ENCODE measurements at regions not wholly inside any gene's neighbourhood (a gene's known extent, or its start where the extent isn't known, plus 50 kb on each side); places are given as distances from the start of the nearest gene placed in this dataset.
A peak's percentile ranks its signal among the peaks of the same experiment; 100 is the strongest.

- ATAC-seq, result no peak
- TF ChIP-seq OSR1 (CRISPR knock-in tag; IDR thresholded peaks at IDR 0.05), result no peak
Observed at GRCh38 chr4:148530114-148530513, 87.9 kb upstream of the NR3C2 start.

DNA sequence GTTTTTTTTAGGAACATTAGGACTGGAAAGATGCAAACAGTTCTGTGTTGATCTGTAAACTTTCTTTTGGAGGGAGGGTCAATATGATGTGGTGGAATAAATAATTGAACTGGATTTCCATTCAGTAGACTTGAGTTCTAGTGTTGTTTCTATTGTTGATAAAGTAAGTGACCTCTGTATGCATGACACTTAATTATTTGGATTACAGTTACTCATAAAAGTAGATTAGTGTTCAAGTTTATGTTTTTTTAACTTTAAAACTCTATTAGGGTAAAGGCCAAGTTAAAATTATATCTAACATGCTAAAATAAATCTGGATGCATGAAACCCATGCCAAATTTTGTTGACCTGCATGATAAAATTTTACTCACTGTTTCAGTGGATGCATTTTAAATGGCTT, 85.4 kb upstream of the NR3C2 start:
- ATAC-seq, result no peak
- no peak for TF ChIP-seq ZC3H10 (CRISPR knock-in tag; IDR thresholded peaks at IDR 0.05)
- no peak for TF ChIP-seq RARB (CRISPR knock-in tag; IDR thresholded peaks at IDR 0.05)
- no peak for TF ChIP-seq ARNTL (CRISPR knock-in tag; IDR thresholded peaks at IDR 0.05; ENCODE audit: borderline replicate concordance, low read depth)
- TF ChIP-seq, protein P1, sequence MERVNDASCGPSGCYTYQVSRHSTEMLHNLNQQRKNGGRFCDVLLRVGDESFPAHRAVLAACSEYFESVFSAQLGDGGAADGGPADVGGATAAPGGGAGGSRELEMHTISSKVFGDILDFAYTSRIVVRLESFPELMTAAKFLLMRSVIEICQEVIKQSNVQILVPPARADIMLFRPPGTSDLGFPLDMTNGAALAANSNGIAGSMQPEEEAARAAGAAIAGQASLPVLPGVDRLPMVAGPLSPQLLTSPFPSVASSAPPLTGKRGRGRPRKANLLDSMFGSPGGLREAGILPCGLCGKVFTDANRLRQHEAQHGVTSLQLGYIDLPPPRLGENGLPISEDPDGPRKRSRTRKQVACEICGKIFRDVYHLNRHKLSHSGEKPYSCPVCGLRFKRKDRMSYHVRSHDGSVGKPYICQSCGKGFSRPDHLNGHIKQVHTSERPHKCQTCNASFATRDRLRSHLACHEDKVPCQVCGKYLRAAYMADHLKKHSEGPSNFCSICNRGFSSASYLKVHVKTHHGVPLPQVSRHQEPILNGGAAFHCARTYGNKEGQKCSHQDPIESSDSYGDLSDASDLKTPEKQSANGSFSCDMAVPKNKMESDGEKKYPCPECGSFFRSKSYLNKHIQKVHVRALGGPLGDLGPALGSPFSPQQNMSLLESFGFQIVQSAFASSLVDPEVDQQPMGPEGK (CRISPR knock-in tag; IDR thresholded peaks at IDR 0.05; ENCODE audit: borderline replicate concordance), result no peak
- TF ChIP-seq TOX (CRISPR knock-in tag; IDR thresholded peaks at IDR 0.05; ENCODE audit: borderline replicate concordance), result no peak
- no peak for TF ChIP-seq ZNF565 (CRISPR knock-in tag; conservative IDR thresholded peaks at IDR 0.05; ENCODE audit: low read depth)
- no peak for TF ChIP-seq ISL1 (CRISPR knock-in tag; IDR thresholded peaks at IDR 0.05)
- TF ChIP-seq ESRRG (CRISPR knock-in tag; IDR thresholded peaks at IDR 0.05), result no peak
- no peak for TF ChIP-seq PPARA (CRISPR knock-in tag; IDR thresholded peaks at IDR 0.05; ENCODE audit: borderline replicate concordance)
- TF ChIP-seq CSRNP3 (CRISPR knock-in tag; IDR thresholded peaks at IDR 0.05), result no peak
- no peak for TF ChIP-seq CREB5 (CRISPR knock-in tag; IDR thresholded peaks at IDR 0.05; ENCODE audit: low read depth)
- TF ChIP-seq ZFP3 (CRISPR knock-in tag; IDR thresholded peaks at IDR 0.05), result no peak
- no peak for TF ChIP-seq ZFP30 (CRISPR knock-in tag; IDR thresholded peaks at IDR 0.05)
- no peak for TF ChIP-seq ZNF8 (CRISPR knock-in tag; IDR thresholded peaks at IDR 0.05)
- no peak for TF ChIP-seq ZNF70 (CRISPR knock-in tag; IDR thresholded peaks at IDR 0.05)
- no peak for TF ChIP-seq TSHZ2 (CRISPR knock-in tag; IDR thresholded peaks at IDR 0.05)
- no peak for TF ChIP-seq SNAI2 (CRISPR knock-in tag; IDR thresholded peaks at IDR 0.05)
- no peak for TF ChIP-seq BACH2 (CRISPR knock-in tag; IDR thresholded peaks at IDR 0.05; ENCODE audit: borderline replicate concordance)
- TF ChIP-seq POU6F1 (CRISPR knock-in tag; IDR thresholded peaks at IDR 0.05; ENCODE audit: borderline replicate concordance, low read depth), result no peak
- no peak for TF ChIP-seq TCF4 (CRISPR knock-in tag; IDR thresholded peaks at IDR 0.05; ENCODE audit: borderline replicate concordance)

GRCh38 chr4:148522995-148523394, 80.8 kb upstream of the NR3C2 start:
- no peak for ATAC-seq
- TF ChIP-seq ARNTL (CRISPR knock-in tag; IDR thresholded peaks at IDR 0.05; ENCODE audit: borderline replicate concordance, low read depth) (no peak), ESRRG (CRISPR knock-in tag; IDR thresholded peaks at IDR 0.05) (no peak), ZNF565 (CRISPR knock-in tag; conservative IDR thresholded peaks at IDR 0.05; ENCODE audit: low read depth) (no peak)

- peak; percentile 55 for ATAC-seq
- TF ChIP-seq ZNF8 (CRISPR knock-in tag; IDR thresholded peaks at IDR 0.05), result no peak
- TF ChIP-seq ZFP30 (CRISPR knock-in tag; IDR thresholded peaks at IDR 0.05), result no peak
- no peak for TF ChIP-seq CSRNP3 (CRISPR knock-in tag; IDR thresholded peaks at IDR 0.05)
- TF ChIP-seq BACH2 (CRISPR knock-in tag; IDR thresholded peaks at IDR 0.05; ENCODE audit: borderline replicate concordance), result no peak
- TF ChIP-seq GLIS3 (CRISPR knock-in tag; IDR thresholded peaks at IDR 0.05), result no peak
- TF ChIP-seq CREB5 (CRISPR knock-in tag; IDR thresholded peaks at IDR 0.05; ENCODE audit: low read depth), result no peak
- no peak for TF ChIP-seq RARB (CRISPR knock-in tag; IDR thresholded peaks at IDR 0.05)
- no peak for TF ChIP-seq ZNF70 (CRISPR knock-in tag; IDR thresholded peaks at IDR 0.05)
- TF ChIP-seq CSDC2 (CRISPR knock-in tag; IDR thresholded peaks at IDR 0.05), result no peak
- TF ChIP-seq, protein P1 (CRISPR knock-in tag; IDR thresholded peaks at IDR 0.05; ENCODE audit: borderline replicate concordance), result no peak
Observed at GRCh38 chr4:148515248-148515647, 73.0 kb upstream of the NR3C2 start.
